ENCODE measurements at regions not wholly inside any gene's neighbourhood (a gene's known extent, or its start where the extent isn't known, plus 50 kb on each side); places are given as distances from the start of the nearest gene placed in this dataset.

GRCh38 chr17:16879686-16880085 is 92.2 kb downstream of the TNFRSF13B start:
- TF ChIP-seq POLR2A (IDR thresholded peaks at IDR 0.05) = no peak
- TF ChIP-seq EP300 (IDR thresholded peaks at IDR 0.05) = no peak
- no peak for TF ChIP-seq CTCF (IDR thresholded peaks at IDR 0.05)
- no peak for TF ChIP-seq POLR2AphosphoS5 (IDR thresholded peaks at IDR 0.05)
